Esophagus mucosa (tissue), 1 donor: ENCODE measurements at regions not wholly inside any gene's neighbourhood (a gene's known extent, or its start where the extent isn't known, plus 50 kb on each side); places are given as distances from the start of the nearest gene placed in this dataset.

Experiments used
- ATAC-seq: fragments of 200-7000 bp; cut with Tn5 transposase; one replicate; pipeline ENCODE4 v1.9.1; 2020
- donor health status: DM: yes; HTN: yes; CAD: no.

DNA sequence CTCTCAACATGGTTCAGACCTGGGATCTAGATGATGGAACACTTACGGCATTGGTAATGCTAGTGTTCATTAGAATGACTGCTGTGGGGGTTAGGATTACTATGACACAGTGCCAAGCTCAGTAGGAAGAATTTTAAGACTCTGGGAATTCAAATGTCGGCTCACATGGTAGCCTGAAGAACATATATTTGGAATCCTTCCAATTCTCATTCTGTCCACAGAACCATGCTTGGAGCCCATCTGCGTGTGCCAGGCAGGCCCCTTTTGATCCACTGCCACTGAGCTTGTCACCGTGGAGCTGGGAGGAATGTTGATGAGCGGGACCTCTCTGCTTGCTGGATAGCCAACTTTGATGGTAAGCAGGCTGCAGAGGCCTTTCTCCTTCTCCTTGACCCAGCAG is 322.0 kb upstream of the SOX11 start:
- no peak for ATAC-seq

DNA sequence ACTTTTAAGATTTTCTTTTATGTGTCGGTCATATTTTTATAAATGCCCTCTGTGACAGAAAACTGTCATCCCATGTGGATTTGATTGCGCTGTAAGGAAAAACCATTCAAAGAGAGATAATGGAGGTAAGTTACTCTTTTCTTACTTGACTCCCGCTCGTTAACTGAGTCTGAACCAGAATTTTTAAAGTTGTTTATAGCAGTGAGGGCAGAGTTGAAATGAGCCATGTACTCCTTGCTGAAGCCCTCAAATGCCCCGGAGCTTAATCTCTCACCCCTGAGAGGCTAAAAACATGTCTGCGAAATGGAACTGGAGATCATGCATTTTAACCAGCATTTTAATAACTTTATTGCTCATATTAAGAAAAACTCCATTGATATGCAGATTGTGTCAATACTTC is 320.0 kb upstream of the SOX11 start:
- no peak for ATAC-seq

DNA sequence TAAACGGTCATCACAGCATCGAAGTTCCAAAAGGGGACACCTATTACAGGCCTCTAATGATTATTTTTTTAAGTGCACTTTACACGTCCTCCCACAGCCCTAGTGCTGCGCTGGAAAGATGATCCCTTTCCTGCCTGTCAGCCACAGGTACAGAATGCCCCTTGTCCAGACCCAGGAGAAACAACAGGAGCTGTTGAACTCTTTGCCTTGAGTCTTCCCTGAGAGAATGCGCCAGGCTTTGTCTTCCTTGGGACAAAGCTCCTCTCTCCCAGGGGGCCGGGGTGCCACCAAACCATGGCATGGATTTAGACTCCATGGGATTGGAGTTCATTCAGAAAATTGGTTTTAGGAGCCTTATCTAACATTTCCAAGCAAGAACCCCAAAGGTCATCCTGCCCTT is 319.0 kb upstream of the SOX11 start:
- ATAC-seq, result no peak

DNA sequence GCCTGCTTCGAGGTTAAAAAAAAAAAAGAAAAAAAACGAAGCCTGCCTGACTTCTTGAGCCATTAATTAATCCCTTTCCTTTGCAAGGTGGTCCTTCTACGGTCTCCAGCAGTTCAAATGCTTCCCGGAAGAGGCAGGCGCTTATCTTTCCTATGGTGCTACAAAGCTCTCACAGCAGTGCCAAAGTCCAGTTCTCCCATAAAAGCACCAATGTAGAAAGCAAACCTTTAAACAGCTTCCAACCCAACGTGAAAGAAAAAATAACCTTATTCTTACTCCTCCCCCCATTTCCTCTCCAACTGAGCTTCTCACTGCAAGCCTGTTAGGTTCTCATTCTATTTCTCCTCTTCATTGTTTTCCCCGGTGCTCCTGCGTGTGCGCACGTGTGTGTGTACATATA is 317.4 kb upstream of the SOX11 start:
- ATAC-seq, result no peak

GRCh38 chr2:5377323-5377722 is 314.9 kb upstream of the SOX11 start:
- no peak for ATAC-seq

- no peak for ATAC-seq
Measured at GRCh38 chr2:5379811-5380210, 312.4 kb upstream of the SOX11 start.

DNA sequence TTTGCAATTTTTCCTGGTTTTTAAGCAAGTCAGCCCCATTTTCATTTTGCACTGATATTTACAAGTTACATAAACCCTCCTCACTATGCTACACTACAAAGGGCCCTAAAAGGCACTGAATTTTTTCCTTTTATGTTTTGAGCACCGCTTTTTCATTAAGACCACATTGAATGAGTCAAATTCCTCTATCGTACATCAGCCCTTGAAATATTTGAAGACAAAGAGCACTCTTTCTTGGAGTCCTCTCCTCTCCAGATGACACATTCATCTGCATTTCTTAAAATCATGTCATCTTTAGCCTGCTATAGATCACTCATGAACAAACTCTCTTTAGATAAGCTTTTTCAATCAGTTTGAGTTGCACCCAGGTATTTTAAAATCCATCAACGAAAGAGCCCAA is 306.6 kb upstream of the SOX11 start:
- ATAC-seq, result no peak

DNA sequence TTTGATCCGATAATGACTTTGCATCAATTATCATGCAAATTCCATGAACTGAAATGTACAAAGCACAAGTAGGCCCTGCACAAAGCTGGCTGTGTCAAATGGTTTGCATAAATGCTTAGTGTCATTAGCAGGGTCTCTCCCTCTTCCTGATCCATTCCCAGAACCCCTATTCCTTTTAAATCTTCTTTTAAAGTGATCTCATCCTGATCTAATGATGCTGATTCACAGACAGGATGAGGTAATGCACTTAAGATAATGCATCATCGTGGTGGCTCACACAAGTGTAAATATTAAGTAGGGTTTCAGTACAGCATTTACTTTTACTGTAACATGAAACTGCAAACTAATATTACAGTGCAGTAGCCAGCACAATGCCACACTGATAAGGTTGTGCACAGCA is 304.8 kb upstream of the SOX11 start:
- ATAC-seq, result no peak

DNA sequence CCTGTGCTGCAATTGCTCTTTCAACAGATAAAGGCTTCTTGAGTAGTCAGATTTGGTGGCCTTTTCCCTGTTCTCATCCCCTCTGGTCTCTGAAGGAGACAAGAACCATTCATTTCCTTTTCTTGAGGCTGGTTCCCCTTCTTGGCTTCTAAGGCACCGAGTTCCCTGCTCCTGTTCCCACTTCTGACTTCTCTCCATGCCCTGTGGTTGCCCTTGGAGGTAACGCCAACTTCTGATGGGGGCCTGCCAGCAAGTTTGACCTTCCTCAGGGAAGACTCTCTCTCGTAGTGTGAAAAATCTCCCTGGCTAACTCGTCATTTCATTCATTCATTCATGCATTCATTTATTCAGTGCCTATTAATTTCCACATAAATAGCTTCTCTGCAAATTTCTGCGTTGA is 302.4 kb upstream of the SOX11 start:
- no peak for ATAC-seq

- ATAC-seq, result no peak
Measured at GRCh38 chr2:5391362-5391761, 300.8 kb upstream of the SOX11 start.

- no peak for ATAC-seq
Measured at GRCh38 chr2:5392658-5393057, 299.5 kb upstream of the SOX11 start.

GRCh38 chr2:5393474-5393873 is 298.7 kb upstream of the SOX11 start:
- no peak for ATAC-seq

- no peak for ATAC-seq
Measured at GRCh38 chr2:5394223-5394622, 298.0 kb upstream of the SOX11 start.

DNA sequence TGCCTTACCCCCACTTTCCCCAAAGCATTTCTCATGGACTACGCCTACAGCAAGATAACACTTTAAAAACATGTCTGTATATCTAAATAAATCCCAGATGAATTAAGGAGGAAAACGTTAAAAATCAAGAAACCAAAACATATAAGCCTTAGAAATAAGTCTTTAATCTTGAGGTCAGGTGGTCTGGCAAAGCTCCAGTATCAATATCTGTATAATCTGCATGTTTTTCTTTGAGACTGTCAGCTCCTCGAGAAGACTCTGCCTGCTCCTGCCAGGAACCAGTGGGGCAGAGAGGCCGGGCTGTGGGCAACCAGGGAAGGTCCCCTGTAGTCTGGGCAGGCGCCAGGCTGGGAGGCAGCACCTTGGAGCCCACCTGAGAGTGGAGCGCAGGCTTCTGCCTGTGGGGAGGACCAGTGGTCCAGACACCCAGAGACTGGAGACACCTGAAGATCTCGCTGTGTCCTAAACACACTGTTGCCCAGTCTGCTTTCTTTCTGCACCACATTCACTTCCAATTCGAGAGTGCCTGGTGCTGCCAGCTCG is 291.0 kb upstream of the SOX11 start:
- no peak for ATAC-seq

DNA sequence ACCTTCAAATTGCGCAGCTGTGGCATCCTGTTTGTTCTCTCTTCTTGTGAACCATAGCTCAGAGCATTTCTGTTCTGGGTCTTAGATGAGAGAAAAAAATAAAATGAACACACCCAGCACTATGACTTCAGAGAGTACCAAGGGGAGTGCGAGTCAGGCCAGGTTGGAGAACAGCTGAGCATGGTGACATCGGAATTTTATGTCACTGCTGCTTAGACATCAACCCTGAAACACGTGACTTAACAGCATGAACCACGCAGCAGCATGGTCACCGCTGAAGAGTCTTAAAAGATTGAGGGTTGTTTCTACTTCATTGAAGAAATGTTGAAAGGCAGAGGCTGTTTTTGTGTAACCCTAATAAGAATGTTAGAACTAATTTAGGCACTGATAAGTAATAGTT is 288.8 kb upstream of the SOX11 start:
- ATAC-seq, result no peak

DNA sequence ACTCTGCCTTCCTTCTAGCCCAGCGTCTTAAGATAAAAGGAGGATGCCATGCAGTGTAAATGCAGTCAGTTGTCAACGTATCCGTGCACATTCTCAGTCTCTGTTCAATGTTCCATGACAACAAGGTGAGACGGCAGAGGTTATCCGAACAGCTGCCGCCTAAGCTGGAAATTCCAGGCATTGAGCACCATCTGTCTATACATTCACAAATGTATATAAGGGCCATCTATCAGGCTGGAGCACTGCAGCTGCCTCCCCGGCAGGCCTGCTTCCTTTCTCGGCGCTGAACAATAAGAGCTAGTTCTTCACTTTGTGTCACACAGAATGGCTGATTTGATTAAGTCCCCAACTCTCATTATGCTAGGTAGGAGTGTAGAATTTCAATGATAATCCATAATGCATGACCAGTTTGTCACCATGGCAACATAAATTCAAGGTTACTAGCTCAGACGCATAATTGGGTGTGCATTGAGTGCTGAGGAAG is 282.2 kb upstream of the SOX11 start:
- no peak for ATAC-seq

GRCh38 chr2:5410991-5411700 is 281.0 kb upstream of the SOX11 start:
- no peak for ATAC-seq

- ATAC-seq, result no peak
Measured at GRCh38 chr2:5412001-5412400, 280.2 kb upstream of the SOX11 start.

DNA sequence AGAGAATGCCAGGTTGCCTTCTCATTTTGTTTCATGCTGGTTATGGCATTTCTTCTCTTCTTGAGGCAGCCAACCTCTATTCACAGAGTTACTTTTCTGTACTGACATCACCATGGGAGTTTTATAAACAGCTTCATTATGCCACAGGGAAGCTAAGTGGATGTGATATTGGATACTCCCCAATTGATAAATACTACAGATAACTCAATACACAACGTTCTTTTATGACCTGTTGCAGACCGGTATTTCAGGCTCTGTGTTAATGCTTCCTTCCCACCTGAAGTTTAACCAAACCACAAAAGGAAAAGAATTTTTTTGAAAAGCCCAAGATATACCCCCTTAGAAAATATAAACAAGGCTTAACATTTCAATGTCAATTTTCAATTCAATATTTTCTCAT is 258.3 kb upstream of the SOX11 start:
- no peak for ATAC-seq

DNA sequence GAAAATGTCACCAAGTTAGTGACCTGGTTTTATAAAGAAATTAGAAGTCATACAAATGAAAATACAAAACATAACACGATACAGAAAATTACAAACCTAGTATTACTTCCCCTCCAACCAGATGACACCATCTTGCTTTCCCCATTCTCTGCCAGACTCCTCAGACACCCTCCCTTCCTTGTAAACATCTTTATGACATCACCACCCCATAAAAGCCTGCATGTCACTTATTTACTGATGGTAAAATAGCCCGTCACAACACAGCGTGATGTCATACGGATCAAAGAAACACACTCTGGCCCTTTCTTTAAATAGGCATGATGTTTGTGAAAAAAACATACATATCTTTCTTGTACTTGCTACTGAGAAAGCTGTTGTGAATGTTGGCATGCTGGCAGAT is 254.8 kb upstream of the SOX11 start:
- no peak for ATAC-seq

DNA sequence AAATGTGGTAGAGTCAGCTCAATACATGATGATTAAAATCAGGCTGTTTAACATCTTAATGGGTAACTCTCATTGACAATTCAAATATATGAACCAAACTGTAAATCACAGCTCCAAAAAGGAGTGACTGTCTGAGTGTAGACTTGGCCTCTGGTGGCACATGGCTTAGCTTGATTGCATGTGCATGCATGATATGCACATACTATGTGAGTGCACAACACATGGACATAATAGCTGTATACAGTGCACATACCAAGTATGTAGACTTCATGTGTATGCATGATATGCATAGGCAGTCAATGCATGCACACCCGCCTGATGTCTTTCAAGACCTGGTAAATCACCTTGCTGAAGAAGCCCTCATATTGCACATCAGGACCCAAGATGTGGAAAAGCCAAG is 252.0 kb upstream of the SOX11 start:
- ATAC-seq, result no peak

GRCh38 chr2:5442736-5443135 is 249.4 kb upstream of the SOX11 start:
- ATAC-seq, result no peak

GRCh38 chr2:5444168-5444567 is 248.0 kb upstream of the SOX11 start:
- no peak for ATAC-seq

GRCh38 chr2:5444854-5445253 is 247.3 kb upstream of the SOX11 start:
- ATAC-seq, result no peak

- ATAC-seq, result no peak
Measured at GRCh38 chr2:5449867-5450266, 242.3 kb upstream of the SOX11 start.
